GM18951 (cell line): ENCODE measurements at regions not wholly inside any gene's neighbourhood (a gene's known extent, or its start where the extent isn't known, plus 50 kb on each side); places are given as distances from the start of the nearest gene placed in this dataset.

Source experiments
- POLR2A ChIP-seq: IDR thresholded peaks from 4 replicates; pipeline ENCODE4 v1.6.1; 2011; ENCODE audit warnings: mild to moderate bottlenecking; ENCODE audit not compliant: insufficient read length, insufficient read depth; ENCODE audit errors: extremely low read depth
- in situ Hi-C: fragments of 300-500 bp; cut with MboI; formaldehyde crosslinking; loops from one replicate; pipeline ENCODE4 v1.12.0; 2022; ENCODE audit warnings: low sequenced_read_pairs, mixed read lengths, inconsistent platforms; ENCODE audit not compliant: unreplicated experiment

DNA sequence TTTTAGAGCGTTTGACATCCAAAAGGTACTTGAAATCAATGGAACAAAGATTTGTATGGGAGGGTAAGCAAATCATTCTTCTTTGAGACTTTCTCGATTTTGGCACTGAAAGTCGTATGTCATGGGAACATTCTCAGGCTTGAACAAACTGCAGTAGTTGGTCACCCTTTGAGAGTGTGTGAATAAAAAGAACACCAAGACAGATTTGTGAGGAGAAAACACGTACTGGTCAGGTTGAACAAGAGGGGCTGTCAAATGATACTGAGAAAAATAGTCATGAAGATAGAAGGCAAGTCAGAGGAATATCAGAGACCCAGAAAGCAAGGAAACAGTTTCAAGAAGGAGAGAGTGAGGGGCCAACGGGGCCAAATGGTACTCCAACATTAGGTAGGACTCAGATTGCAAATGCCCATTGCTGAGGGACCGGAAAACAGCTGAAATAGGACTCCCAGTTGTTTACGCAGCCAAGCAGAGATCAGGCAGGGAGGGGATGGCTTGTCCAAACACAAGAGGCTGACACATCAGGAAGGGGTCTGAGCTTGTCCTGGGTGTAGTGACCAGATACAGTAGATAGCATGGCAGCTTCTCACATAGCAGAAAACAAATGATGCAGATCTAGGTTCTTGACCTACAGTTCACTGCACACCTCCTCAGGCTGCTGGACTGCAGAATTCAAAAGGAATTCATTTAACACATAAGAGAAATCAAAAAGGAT lies 74.5 kb upstream of the MYOCD start:
- in situ Hi-C loops, result no loop called here
- TF ChIP-seq POLR2A, result no peak

DNA sequence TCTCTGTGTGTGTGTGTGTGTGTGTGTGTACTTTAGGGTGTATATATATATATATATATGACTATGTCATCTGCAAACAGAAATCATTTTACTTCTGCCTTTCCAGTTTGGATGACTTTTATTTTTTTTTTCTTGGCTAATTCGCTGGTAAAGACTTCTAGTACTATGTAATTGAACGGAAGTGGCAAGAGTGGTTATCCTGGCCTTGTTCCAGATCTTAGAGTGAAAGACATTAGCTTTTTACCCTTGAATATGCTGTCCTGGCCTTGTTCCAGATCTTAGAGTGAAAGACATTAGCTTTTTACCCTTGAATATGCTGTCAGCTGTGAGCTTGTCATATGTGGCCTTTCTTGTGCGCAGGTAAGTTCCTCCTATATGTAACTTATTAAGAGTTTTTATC lies 72.7 kb upstream of the MYOCD start:
- in situ Hi-C loops, result no loop called here
- no peak for TF ChIP-seq POLR2A

DNA sequence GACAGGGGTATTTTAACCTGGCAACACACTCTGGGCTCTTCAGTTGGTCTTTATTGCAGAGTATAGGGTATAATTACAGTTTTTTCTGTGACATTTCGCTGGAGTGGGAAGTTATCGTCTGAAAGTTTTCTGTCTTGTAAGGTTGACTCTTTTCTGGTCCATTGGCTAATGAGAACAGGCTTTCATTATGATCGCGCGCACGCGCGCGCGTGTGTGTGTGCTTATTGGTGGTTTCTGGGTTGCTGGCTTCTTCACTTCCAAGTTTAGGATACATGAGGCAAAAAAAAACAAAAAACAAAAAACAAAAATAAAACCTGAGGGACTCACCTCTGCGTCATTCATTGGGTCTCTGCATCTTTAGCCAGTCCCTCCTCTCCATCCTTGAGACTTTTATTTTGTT lies 68.7 kb upstream of the MYOCD start:
- TF ChIP-seq POLR2A, result no peak
- in situ Hi-C loops, result no loop called here

DNA sequence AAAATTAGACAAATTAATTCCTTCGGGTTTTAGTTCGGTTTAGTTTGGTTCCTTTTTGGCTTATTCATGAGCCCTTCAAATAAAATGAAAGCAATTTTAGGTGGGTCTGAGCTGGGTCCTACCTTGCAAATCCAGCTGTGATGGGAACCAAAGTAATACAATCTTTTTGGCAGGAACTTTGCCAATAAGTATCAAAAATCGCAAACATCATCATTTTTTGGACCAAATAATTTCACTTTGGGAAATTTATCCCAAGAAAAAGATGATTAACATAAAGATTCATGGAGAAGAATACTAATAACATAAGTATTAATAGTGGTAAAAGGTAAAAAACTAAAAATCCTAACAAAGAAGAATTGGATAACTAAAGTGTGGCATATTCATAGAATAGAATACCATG lies 67.8 kb upstream of the MYOCD start:
- no peak for TF ChIP-seq POLR2A
- in situ Hi-C loops, result no loop called here

GRCh38 chr17:12599186-12599920 lies 66.3 kb upstream of the MYOCD start:
- no peak for TF ChIP-seq POLR2A
- in situ Hi-C loops, result no loop called here

DNA sequence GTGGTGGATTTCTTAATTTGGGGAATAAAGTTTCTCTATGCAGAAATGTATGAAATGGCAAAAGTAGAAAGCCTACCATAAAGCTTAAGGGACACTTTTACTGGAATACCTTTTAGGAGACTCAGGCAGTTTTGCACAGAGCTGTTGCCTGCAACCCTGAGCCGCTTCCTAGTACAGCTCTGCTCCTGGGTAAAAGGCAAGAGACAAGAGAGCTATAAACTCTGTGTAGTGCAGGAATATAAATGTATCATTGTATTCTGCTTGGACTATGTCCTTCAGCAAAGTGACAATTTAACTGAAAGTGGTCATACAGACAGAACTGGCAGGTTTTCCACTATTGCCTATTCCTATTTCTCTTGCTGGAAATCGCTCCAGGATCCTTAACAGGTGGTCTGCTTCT lies 65.3 kb upstream of the MYOCD start:
- no peak for TF ChIP-seq POLR2A
- in situ Hi-C loops, result no loop called here

DNA sequence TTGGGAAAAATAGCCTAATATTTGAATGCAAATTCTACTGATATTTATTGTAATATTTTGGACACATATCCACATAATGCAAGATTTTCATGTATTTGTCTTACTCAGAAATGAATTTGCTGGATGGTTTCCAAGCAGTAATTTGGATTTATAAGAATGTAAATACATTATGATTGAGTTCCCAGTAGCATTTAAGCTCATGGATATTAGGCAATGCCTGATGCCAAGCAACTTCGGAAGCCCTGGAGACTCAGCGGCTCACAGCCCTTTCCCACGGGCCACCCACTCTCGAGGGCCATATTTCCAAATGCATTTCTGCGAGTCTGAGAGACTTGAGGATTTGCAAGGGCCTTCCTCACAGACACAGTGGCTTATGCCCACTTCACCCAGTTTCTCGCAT lies 62.1 kb upstream of the MYOCD start:
- no peak for TF ChIP-seq POLR2A
- in situ Hi-C loops, result no loop called here

GRCh38 chr17:12605222-12605621 lies 60.5 kb upstream of the MYOCD start:
- TF ChIP-seq POLR2A, result no peak
- in situ Hi-C loops, result no loop called here

DNA sequence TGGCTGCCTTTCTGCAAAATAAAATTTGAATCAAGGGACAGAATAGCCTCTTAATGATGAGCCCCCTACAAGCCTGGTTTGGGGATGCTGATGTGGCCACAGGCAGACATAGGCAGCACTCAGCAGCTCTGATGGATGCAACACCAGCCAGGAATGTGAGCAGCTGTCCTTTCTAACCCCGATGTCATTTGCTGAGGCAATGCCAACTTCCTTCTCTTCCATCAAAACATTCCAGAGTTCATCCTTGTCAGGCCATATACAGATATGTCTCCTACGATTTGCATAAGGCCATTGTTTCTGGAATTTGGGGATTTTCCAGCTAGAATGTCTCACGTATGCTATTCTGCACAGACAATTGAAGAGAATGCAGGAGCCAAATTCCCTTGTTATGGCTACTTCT lies 52.1 kb upstream of the MYOCD start:
- TF ChIP-seq POLR2A, result no peak
- in situ Hi-C loops, result no loop called here
